Neuronal stem cell (in vitro differentiated cells): ENCODE measurements at regions not wholly inside any gene's neighbourhood (a gene's known extent, or its start where the extent isn't known, plus 50 kb on each side); places are given as distances from the start of the nearest gene placed in this dataset.

ENCODE experiments used
- DNase-seq: peaks from one replicate; pipeline ENCODE4 v3.0.0-alpha.2; 2013; ENCODE audit warnings: low spot score
- H2AFZ ChIP-seq: one replicate; pipeline ENCODE4 v1.6.1; 2013; ENCODE audit warnings: mild to moderate bottlenecking, low read length, inconsistent platforms
- H2AK5ac ChIP-seq: 2 replicates; pipeline ENCODE4 v1.6.1; 2013; ENCODE audit warnings: low read depth, mild to moderate bottlenecking, inconsistent platforms, low read length, moderate library complexity, mixed read lengths
- H2BK120ac ChIP-seq: 2 replicates; pipeline ENCODE4 v1.6.1; 2013; ENCODE audit warnings: low read depth, mild to moderate bottlenecking, inconsistent platforms, low read length, moderate library complexity, mixed read lengths
- H2BK12ac ChIP-seq: one replicate; pipeline ENCODE4 v1.6.1; 2013; ENCODE audit warnings: low read length, inconsistent platforms
- H2BK15ac ChIP-seq: 2 replicates; pipeline ENCODE4 v1.6.1; 2013; ENCODE audit warnings: mild to moderate bottlenecking, low read length, inconsistent platforms, mixed read lengths
- H2BK5ac ChIP-seq: one replicate; pipeline ENCODE4 v1.6.1; 2013; ENCODE audit warnings: inconsistent platforms, mild to moderate bottlenecking, low read length, moderate library complexity
- H3K14ac ChIP-seq: one replicate; pipeline ENCODE4 v1.6.1; 2013; ENCODE audit warnings: low read length, inconsistent platforms
- H3K18ac ChIP-seq: 2 replicates; pipeline ENCODE4 v1.6.1; 2013; ENCODE audit warnings: low read length, inconsistent platforms
- H3K23ac ChIP-seq: 2 replicates; pipeline ENCODE4 v1.6.1; 2013; ENCODE audit warnings: low read depth, mild to moderate bottlenecking, mixed read lengths, low read length, inconsistent platforms; ENCODE audit not compliant: poor library complexity
- H3K27ac ChIP-seq: replicated peaks from 3 replicates; pipeline ENCODE4 v1.5.1; 2013; ENCODE audit warnings: low read length, inconsistent platforms
- H3K27me3 ChIP-seq, 3 experiments: 2 replicates each; pipeline ENCODE4 v1.6.1; 2013; ENCODE audit warnings: low read length in 3 of 3, mild to moderate bottlenecking in 2 of 3, inconsistent platforms in 1 of 3, low read depth in 1 of 3, mixed read lengths in 1 of 3, moderate library complexity in 1 of 3; ENCODE audit not compliant: control insufficient read depth in 3 of 3, insufficient read depth in 3 of 3
- H3K36me3 ChIP-seq, 2 donors: replicated peaks in 1 of 2; 2 replicates each; pipeline ENCODE4 v1.6.1; 2013; ENCODE audit warnings: low read length in 2 of 2; ENCODE audit not compliant: control insufficient read depth in 2 of 2, insufficient read depth in 2 of 2
- H3K4ac ChIP-seq: 2 replicates; pipeline ENCODE4 v1.6.1; 2013; ENCODE audit warnings: inconsistent platforms, mild to moderate bottlenecking, low read length, moderate library complexity
- H3K4me1 ChIP-seq, 2 donors: 1 replicate in 1 of 2; 2 replicates in 1 of 2; pipeline ENCODE4 v1.6.1; 2013; ENCODE audit warnings: low read length in 2 of 2, low read depth in 1 of 2; ENCODE audit not compliant: control insufficient read depth in 2 of 2, insufficient read depth in 1 of 2
- H3K4me2 ChIP-seq: one replicate; pipeline ENCODE4 v1.6.1; 2013; ENCODE audit warnings: mild to moderate bottlenecking, low read length, inconsistent platforms; ENCODE audit not compliant: insufficient read depth, poor library complexity, severe bottlenecking
- H3K4me3 ChIP-seq, 2 donors: 2 replicates each; pipeline ENCODE4 v1.5.1; 2013; ENCODE audit warnings: low read length in 2 of 2, mild to moderate bottlenecking in 2 of 2, inconsistent platforms in 1 of 2, moderate library complexity in 1 of 2
- H3K79me1 ChIP-seq: one replicate; pipeline ENCODE4 v1.6.1; 2013; ENCODE audit warnings: low read depth, mild to moderate bottlenecking, inconsistent platforms, low read length, moderate library complexity
- H3K9ac ChIP-seq: one replicate; pipeline ENCODE4 v1.6.1; 2013; ENCODE audit warnings: mild to moderate bottlenecking, low read depth, low read length, inconsistent platforms; ENCODE audit not compliant: poor library complexity
- H3K9me3 ChIP-seq, 2 donors: replicated peaks in 1 of 2; 2 replicates each; pipeline versions ENCODE3 to v1.6.1; 2013; ENCODE audit warnings: low read length in 2 of 2, mild to moderate bottlenecking in 2 of 2, inconsistent platforms in 1 of 2, low read depth in 1 of 2, mixed read lengths in 1 of 2, moderate library complexity in 1 of 2; ENCODE audit not compliant: control insufficient read depth in 2 of 2, insufficient read depth in 1 of 2
- H4K8ac ChIP-seq: one replicate; pipeline ENCODE4 v1.6.1; 2013; ENCODE audit warnings: low read depth, mild to moderate bottlenecking, inconsistent platforms, low read length, moderate library complexity
- H4K91ac ChIP-seq: one replicate; pipeline ENCODE4 v1.6.1; 2013; ENCODE audit warnings: low read length, low read depth, mild to moderate bottlenecking, inconsistent platforms; ENCODE audit not compliant: poor library complexity
- WGBS, 2 donors: extraction: QIAGEN DNeasy Blood & Tissue Kit; methylation state at CpG; one replicate each; pipeline ENCODE4 v1.1.7; 2013; ENCODE audit warnings: missing lambda C conversion rate in 2 of 2, mixed read lengths in 1 of 2; ENCODE audit not compliant: insufficient read length in 2 of 2, insufficient replicate concordance in 1 of 2; ENCODE audit errors: extremely low coverage in 2 of 2; 5-methylcytosine and 5-hydroxymethylcytosine counted together

DNA sequence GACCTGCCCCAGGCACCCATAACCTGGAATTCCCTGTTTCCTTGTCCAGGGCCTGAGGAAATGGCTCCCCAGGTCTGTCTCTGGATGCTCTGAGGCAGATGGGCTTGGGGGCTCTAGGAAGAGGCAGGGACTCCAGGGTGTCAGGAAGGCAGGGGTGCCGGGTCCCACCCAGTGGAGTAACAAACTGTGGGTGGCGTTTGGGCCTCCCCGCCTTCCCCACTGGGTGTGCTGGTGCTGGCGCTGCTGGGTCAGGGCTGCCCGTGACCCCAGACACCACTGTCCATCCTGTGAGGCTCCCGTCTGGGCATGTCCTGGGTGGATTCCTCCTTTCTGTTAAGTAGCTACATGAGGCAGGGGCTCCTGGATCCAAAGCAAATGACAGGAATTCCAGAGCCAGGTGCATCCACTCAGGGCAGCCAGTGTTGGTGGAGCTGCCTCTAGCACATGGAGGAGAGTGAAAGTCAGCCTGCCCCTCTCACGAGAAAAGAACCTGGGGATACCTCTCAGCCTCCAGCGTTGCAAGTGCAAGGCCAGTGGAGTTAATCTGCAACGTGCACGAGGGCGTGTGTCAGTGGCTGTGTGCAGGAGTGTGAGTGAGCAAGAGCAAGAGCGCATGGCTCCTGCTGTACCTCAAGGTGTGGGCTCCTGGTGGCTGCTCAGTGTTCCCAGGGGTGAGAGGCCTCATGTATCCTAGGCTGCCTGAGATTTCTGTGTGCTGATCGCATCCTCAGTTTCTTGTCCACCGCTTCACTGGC, 403.1 kb downstream of the TMEM121 start:
- no peak overlapping the region for H3K4ac ChIP-seq
- no peak overlapping the region for H3K23ac ChIP-seq
- H2BK120ac ChIP-seq: no peak overlapping the region
- no peak overlapping the region for H4K8ac ChIP-seq
- H3K18ac ChIP-seq: no peak overlapping the region
- H2BK15ac ChIP-seq: no peak overlapping the region
- peaks cover 0 to 16% (median 0%) of the 10 kb centered on the region in 3 experiments for H3K27me3 ChIP-seq
- H3K9ac ChIP-seq: no peak overlapping the region
- H3K9me3 ChIP-seq: peaks cover 0 to 40% of the 10 kb centered on the region in 2 donors
- H3K27ac ChIP-seq: no peak overlapping the region
- WGBS, 2 donors: no CpG with 5 or more reads among the region's 14 CpGs
- H3K4me3 ChIP-seq: peak overlapping the region in 1 of 2 donors; percentile 46
- H3K36me3 ChIP-seq: no peaks in the 10 kb centered on the region
- no peak overlapping the region for H3K4me2 ChIP-seq
- H2BK12ac ChIP-seq: no peak overlapping the region
- no peak overlapping the region for H2BK5ac ChIP-seq
- H2AK5ac ChIP-seq: no peak overlapping the region
- no peaks in the 10 kb centered on the region for H3K79me1 ChIP-seq
- H3K14ac ChIP-seq: no peak overlapping the region
- no peak overlapping the region for H4K91ac ChIP-seq
- DNase-seq: no peak
- no peaks in the 10 kb centered on the region for H3K4me1 ChIP-seq
- H2AFZ ChIP-seq: no peak overlapping the region

DNA sequence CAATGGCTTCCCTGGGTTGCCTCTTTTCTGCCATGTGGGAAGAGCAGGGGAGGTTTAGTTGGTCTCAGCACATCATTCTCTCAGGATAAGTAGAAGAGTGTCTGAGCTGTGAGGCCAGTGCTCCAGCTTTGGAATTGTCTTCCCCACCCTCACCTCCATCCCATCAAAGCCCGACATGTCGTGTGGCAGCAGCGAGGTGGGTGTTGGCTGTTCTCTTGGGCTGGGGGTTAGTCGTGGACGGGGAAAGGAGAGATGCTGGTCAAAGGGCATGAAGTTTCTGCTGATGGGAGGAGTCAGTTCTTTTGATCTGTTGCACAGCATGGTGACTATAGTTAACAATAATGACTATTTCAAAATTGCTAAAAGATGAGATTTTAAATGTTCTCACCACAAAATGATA, 404.2 kb downstream of the TMEM121 start:
- H3K4me3 ChIP-seq: no peak overlapping the region
- WGBS, 2 donors: no CpG with 5 or more reads among the region's 5 CpGs

DNA sequence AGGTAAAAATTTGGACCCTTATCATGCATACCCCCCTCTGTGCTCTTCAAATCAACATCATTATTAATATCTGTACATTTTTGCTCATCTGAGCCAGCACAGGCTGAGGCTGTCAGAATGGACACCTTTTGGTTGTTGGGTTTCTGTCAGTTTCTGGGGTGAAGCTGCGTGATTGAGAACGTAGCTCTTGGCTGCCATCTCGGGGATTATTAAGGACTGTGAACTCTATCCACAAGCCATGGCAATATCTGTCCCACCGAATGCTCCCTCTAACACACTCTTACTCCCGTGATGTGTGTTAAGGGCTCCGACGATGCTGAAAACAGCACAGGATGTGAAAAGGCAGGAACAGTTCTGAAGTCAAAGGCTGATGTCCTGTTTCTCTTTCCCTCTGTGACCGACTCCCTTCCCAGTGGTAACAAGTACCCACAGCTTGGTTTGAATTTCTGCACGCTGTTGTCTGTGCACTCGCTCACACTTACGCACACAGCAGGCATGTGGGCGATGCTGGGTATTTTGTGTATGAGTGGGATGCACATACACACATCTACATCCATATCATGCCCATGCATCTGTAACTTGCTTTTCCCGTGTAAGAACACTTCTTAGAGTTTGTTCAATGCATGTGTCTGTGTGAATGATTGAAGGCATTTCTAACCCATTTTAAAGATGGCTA, 405.6 kb downstream of the TMEM121 start:
- H2BK15ac ChIP-seq: no peak overlapping the region
- H3K23ac ChIP-seq: no peak overlapping the region
- H3K4me1 ChIP-seq: no peaks in the 10 kb centered on the region
- peaks cover 0 to 16% (median 2%) of the 10 kb centered on the region in 3 experiments for H3K27me3 ChIP-seq
- no peak overlapping the region for H3K27ac ChIP-seq
- H3K4me2 ChIP-seq: no peak overlapping the region
- no peak overlapping the region for H4K8ac ChIP-seq
- no peak overlapping the region for H3K18ac ChIP-seq
- no peaks in the 10 kb centered on the region for H3K79me1 ChIP-seq
- no peak for DNase-seq
- no peak overlapping the region for H4K91ac ChIP-seq
- no peak overlapping the region for H3K4ac ChIP-seq
- H2AK5ac ChIP-seq: no peak overlapping the region
- WGBS, 2 donors: no CpG with 5 or more reads among the region's 13 CpGs
- no peak overlapping the region for H2BK12ac ChIP-seq
- no peak overlapping the region for H2AFZ ChIP-seq
- H3K9me3 ChIP-seq: peaks cover 0 to 37% of the 10 kb centered on the region in 2 donors
- H3K36me3 ChIP-seq: peaks cover 0 to 2% of the 10 kb centered on the region in 2 donors
- no peak overlapping the region for H3K14ac ChIP-seq
- no peak overlapping the region for H3K9ac ChIP-seq
- H2BK120ac ChIP-seq: no peak overlapping the region
- no peak overlapping the region for H2BK5ac ChIP-seq
- H3K4me3 ChIP-seq: peak overlapping the region in 1 of 2 donors; percentile 49

More for the DNA sequence above, 404.2 kb downstream of the TMEM121 start:
- H3K14ac ChIP-seq: no peak overlapping the region
- H2BK12ac ChIP-seq: no peak overlapping the region
- no peak overlapping the region for H3K4me2 ChIP-seq
- no peak overlapping the region for H2BK5ac ChIP-seq
- H3K4me1 ChIP-seq: no peaks in the 10 kb centered on the region
- no peak overlapping the region for H3K4ac ChIP-seq
- no peak overlapping the region for H3K18ac ChIP-seq
- no peak overlapping the region for H2BK120ac ChIP-seq
- H4K8ac ChIP-seq: no peak overlapping the region
- H4K91ac ChIP-seq: no peak overlapping the region
- no peak overlapping the region for H3K9ac ChIP-seq
- peaks cover 0 to 37% of the 10 kb centered on the region in 2 donors for H3K9me3 ChIP-seq
- no peak overlapping the region for H2BK15ac ChIP-seq
- peaks cover 0 to 2% of the 10 kb centered on the region in 2 donors for H3K36me3 ChIP-seq
- H2AFZ ChIP-seq: no peak overlapping the region
- no peak for DNase-seq
- H3K27ac ChIP-seq: no peak overlapping the region
- no peak overlapping the region for H2AK5ac ChIP-seq
- no peak overlapping the region for H3K23ac ChIP-seq
- H3K79me1 ChIP-seq: no peaks in the 10 kb centered on the region
- H3K27me3 ChIP-seq: peaks cover 0 to 16% (median 2%) of the 10 kb centered on the region in 3 experiments

DNA sequence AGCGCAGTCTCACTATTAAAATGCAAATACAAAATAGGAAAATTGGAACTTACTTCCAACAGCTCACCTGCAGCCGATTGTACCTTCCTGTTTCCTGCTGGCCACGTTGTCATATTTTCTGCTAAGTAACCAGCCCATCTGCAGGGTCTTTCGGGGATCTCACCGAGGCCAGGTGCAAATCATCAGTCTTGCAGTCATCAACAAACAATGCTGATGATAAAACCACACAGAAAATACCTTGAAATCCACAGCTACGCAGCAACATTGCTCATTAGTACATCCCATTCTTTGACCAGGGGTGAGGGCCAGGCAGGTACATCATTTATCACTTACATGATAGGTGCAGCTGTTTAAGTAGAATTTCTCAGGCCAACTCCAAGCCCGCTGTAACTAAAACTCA, 406.9 kb downstream of the TMEM121 start:
- Histone ChIP-seq H3K4ac (no peak overlapping the region), H4K91ac (no peak overlapping the region), H3K36me3 (peaks cover 0 to 2% of the 10 kb centered on the region in 2 donors), H2AFZ (no peak overlapping the region), H2BK12ac (no peak overlapping the region), H3K79me1 (no peaks in the 10 kb centered on the region), H3K27ac (no peak overlapping the region), H3K9me3 (peaks cover 0 to 47% of the 10 kb centered on the region in 2 donors), H3K27me3 (peaks cover 0 to 16% (median 3%) of the 10 kb centered on the region in 3 experiments), H3K4me3 (peak overlapping the region in 1 of 2 donors; percentile 42), H4K8ac (no peak overlapping the region), H3K14ac (no peak overlapping the region), H3K23ac (no peak overlapping the region), H3K9ac (no peak overlapping the region), H2BK5ac (no peak overlapping the region), H3K4me1 (no peaks in the 10 kb centered on the region), H3K18ac (no peak overlapping the region), H2BK15ac (no peak overlapping the region), H2AK5ac (no peak overlapping the region), H3K4me2 (no peak overlapping the region), H2BK120ac (no peak overlapping the region)
- WGBS, 2 donors: no CpG with 5 or more reads among the region's 7 CpGs
- no peak for DNase-seq
